HG02759 (cell line): ENCODE measurements at regions not wholly inside any gene's neighbourhood (a gene's known extent, or its start where the extent isn't known, plus 50 kb on each side); places are given as distances from the start of the nearest gene placed in this dataset.
A peak's percentile ranks its signal among the peaks of the same experiment; 100 is the strongest.
"Not testable (repeated sequence)": the region's sequence is repeated elsewhere in the genome, so short reads cannot be mapped to it uniquely, and the experiment has no call there.

ENCODE experiments used
- ATAC-seq: cut with Tn5 transposase; IDR thresholded peaks from one replicate; pipeline ENCODE4 v1.9.1; 2021; ENCODE audit warnings: mild to moderate bottlenecking, moderate library complexity; ENCODE audit not compliant: unreplicated experiment

- ATAC-seq = not testable (repeated sequence)
Measured at GRCh38 chr12:127157501-127158366, 1109.2 kb upstream of the TMEM132C start.

GRCh38 chr12:127158385-127159061 is 1108.4 kb upstream of the TMEM132C start:
- no peak for ATAC-seq

GRCh38 chr12:127161466-127161865 is 1105.5 kb upstream of the TMEM132C start:
- ATAC-seq = no peak

GRCh38 chr12:127162307-127162706 is 1104.7 kb upstream of the TMEM132C start:
- no peak for ATAC-seq

GRCh38 chr12:127162902-127163301 is 1104.1 kb upstream of the TMEM132C start:
- peak; percentile 68 for ATAC-seq

- ATAC-seq = peak; percentile 76
Measured at GRCh38 chr12:127165567-127166392, 1101.2 kb upstream of the TMEM132C start.

- no peak for ATAC-seq
Measured at GRCh38 chr12:127169321-127170181, 1097.4 kb upstream of the TMEM132C start.

GRCh38 chr12:127170226-127171180 is 1096.5 kb upstream of the TMEM132C start:
- no peak for ATAC-seq

GRCh38 chr12:127172861-127173260 is 1094.1 kb upstream of the TMEM132C start:
- no peak for ATAC-seq

GRCh38 chr12:127173971-127174370 is 1093.0 kb upstream of the TMEM132C start:
- not testable (repeated sequence) for ATAC-seq

GRCh38 chr12:127174881-127175280 is 1092.1 kb upstream of the TMEM132C start:
- no peak for ATAC-seq

GRCh38 chr12:127175361-127175760 is 1091.6 kb upstream of the TMEM132C start:
- ATAC-seq = no peak

GRCh38 chr12:127176804-127177203 is 1090.2 kb upstream of the TMEM132C start:
- ATAC-seq = no peak

- no peak for ATAC-seq
Measured at GRCh38 chr12:127178052-127178451, 1088.9 kb upstream of the TMEM132C start.

GRCh38 chr12:127178463-127178862 is 1088.5 kb upstream of the TMEM132C start:
- no peak for ATAC-seq

GRCh38 chr12:127179176-127179575 is 1087.8 kb upstream of the TMEM132C start:
- no peak for ATAC-seq

GRCh38 chr12:127182018-127182417 is 1085.0 kb upstream of the TMEM132C start:
- ATAC-seq = no peak

GRCh38 chr12:127189992-127190391 is 1077.0 kb upstream of the TMEM132C start:
- ATAC-seq = no peak

- no peak for ATAC-seq
Measured at GRCh38 chr12:127191129-127191528, 1075.8 kb upstream of the TMEM132C start.
